ENCODE measurements at regions not wholly inside any gene's neighbourhood (a gene's known extent, or its start where the extent isn't known, plus 50 kb on each side); places are given as distances from the start of the nearest gene placed in this dataset.

DNA sequence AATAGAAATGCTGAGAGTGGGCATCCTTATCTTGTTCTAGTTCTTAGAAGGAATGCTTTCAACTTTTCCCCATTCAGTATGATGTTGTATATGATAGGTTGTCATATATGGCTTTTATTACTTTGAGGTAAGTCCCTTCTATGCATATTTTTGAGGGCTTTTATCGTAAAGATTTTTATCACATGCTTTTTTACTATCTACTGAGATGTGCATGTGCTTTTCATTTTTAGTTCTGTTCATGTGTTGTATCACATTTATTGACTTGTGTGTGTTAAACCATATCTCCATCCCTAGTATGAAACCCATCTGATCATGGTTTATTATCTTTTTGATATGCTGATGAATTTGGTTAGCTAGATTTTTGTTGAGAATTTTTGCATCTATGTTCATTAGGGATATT is 1008.8 kb downstream of the CNTNAP5 start:
- 85 to 89% methylated on average over 1 of the region's 1 CpG for WGBS, 2 donors
- no peak overlapping the region for H3K4me3 ChIP-seq
- no peaks in the 10 kb centered on the region for H3K4me1 ChIP-seq
- no peaks in the 10 kb centered on the region for H3K36me3 ChIP-seq
- no peak for ATAC-seq
- intact Hi-C loops (cut with DNase I): no loop called here
- no peak for DNase-seq
- TF ChIP-seq, protein P1, sequence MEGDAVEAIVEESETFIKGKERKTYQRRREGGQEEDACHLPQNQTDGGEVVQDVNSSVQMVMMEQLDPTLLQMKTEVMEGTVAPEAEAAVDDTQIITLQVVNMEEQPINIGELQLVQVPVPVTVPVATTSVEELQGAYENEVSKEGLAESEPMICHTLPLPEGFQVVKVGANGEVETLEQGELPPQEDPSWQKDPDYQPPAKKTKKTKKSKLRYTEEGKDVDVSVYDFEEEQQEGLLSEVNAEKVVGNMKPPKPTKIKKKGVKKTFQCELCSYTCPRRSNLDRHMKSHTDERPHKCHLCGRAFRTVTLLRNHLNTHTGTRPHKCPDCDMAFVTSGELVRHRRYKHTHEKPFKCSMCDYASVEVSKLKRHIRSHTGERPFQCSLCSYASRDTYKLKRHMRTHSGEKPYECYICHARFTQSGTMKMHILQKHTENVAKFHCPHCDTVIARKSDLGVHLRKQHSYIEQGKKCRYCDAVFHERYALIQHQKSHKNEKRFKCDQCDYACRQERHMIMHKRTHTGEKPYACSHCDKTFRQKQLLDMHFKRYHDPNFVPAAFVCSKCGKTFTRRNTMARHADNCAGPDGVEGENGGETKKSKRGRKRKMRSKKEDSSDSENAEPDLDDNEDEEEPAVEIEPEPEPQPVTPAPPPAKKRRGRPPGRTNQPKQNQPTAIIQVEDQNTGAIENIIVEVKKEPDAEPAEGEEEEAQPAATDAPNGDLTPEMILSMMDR (IDR thresholded peaks at IDR 0.05): no peak
- H3K27ac ChIP-seq: no peak overlapping the region
- no peaks in the 10 kb centered on the region for H3K27me3 ChIP-seq
- peaks cover 0 to 49% (median 9%) of the 10 kb centered on the region in 11 donors for H3K9me3 ChIP-seq

DNA sequence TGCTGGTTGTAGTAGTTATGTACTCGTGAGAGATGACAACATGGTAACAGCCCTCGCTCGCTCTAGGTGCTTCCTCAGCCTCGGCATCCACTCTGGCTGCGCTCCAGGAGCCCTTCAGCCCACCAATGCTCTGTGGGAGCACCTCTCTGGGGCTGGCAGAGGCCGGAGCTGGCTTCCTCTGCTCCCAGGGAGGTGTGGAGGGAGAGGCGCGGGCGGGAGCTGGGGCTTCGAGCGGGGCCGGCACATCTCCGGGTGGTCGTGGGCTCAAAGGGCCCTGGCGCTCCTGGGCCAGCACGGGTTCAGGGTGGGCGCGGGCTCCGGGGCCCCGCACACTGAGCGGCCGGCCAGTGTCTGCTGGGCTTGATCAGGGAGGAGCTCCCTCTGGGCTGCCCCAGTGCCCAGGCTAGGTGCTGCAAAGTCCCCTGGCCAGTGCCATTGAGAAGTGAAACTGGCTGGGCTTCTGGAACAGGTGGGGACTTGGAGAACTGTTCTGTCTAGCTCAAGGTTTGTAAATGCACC is 1012.1 kb downstream of the CNTNAP5 start:
- TF ChIP-seq, protein P1 (IDR thresholded peaks at IDR 0.05): no peak
- H3K36me3 ChIP-seq: no peaks in the 10 kb centered on the region
- intact Hi-C loops (cut with DNase I): no loop called here
- no peaks in the 10 kb centered on the region for H3K27me3 ChIP-seq
- H3K27ac ChIP-seq: no peak overlapping the region
- H3K4me3 ChIP-seq: no peak overlapping the region
- peaks cover 0 to 37% (median 9%) of the 10 kb centered on the region in 11 donors for H3K9me3 ChIP-seq
- ATAC-seq (no peak), DNase-seq (no peak)
- 87 to 91% methylated on average over 22 of the region's 22 CpGs for WGBS, 2 donors
- no peaks in the 10 kb centered on the region for H3K4me1 ChIP-seq

DNA sequence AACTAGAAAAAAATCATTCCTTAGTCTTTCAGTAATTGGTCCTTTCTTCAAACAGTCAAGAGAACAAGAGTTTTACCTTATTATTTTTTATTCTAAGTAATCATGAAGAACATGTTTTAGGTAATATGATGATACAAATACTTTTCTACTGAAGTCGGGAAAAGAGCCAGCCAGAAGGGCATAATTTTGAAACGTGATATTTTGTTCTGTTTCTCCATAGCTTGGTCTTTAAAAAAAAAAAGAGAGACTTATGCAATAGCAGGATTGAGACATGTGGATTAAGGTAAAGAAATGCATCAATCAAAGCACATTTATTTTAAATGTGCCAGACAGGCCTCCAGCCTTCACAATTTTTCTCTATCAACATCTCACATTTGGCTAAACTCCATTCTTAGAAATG is 1016.8 kb downstream of the CNTNAP5 start:
- no peak overlapping the region for H3K4me3 ChIP-seq
- intact Hi-C loops (cut with DNase I): no loop called here
- H3K9me3 ChIP-seq: peaks cover 0 to 11% (median 0%) of the 10 kb centered on the region in 11 donors
- ATAC-seq: no peak
- H3K4me1 ChIP-seq: no peaks in the 10 kb centered on the region
- H3K27me3 ChIP-seq: no peaks in the 10 kb centered on the region
- TF ChIP-seq, protein P1 (IDR thresholded peaks at IDR 0.05): no peak
- no peak overlapping the region for H3K27ac ChIP-seq
- no peaks in the 10 kb centered on the region for H3K36me3 ChIP-seq
- WGBS, 2 donors: 72 to 74% methylated on average over 2 of the region's 2 CpGs
- no peak for DNase-seq

DNA sequence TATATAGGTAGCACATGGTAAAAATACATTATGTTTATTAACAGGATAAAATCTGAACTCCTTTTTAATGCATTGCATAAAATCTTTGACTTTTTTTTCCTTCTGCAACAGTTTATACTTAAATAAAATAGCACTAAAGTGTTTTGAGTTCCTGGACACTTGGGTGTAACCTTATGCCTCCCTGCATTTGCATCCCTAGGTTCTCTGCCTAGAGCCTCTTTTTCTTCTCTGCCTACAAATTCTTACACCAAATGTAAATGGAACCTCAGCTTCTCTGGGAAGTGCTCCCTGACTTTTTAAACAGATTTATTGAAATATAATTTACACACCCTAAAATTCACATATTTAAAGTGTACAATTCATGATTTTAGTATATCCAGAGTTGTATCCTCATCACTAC is 1017.6 kb downstream of the CNTNAP5 start:
- peaks cover 0 to 2% (median 0%) of the 10 kb centered on the region in 11 donors for H3K9me3 ChIP-seq
- H3K27ac ChIP-seq: no peak overlapping the region
- DNase-seq: no peak
- no peak for ATAC-seq
- TF ChIP-seq, protein P1 (IDR thresholded peaks at IDR 0.05): no peak
- intact Hi-C loops (cut with DNase I): no loop called here
- no peaks in the 10 kb centered on the region for H3K4me1 ChIP-seq
- no peak overlapping the region for H3K4me3 ChIP-seq
- no peaks in the 10 kb centered on the region for H3K27me3 ChIP-seq
- no peaks in the 10 kb centered on the region for H3K36me3 ChIP-seq
